Transverse colon (tissue), 4 donors: ENCODE measurements at regions not wholly inside any gene's neighbourhood (a gene's known extent, or its start where the extent isn't known, plus 50 kb on each side); places are given as distances from the start of the nearest gene placed in this dataset.

ENCODE experiments used
- DNase-seq: peaks from one replicate; pipeline ENCODE4 v3.0.0-alpha.2; 2019
- H3K27ac ChIP-seq, 4 donors: fragments of 200-600 bp; sonication (generic); 2 replicates each; pipeline ENCODE4 v1.5.1; 2016 to 2018; ENCODE audit warnings: inconsistent platforms in 4 of 4
- H3K27me3 ChIP-seq: fragments of 200-600 bp; sonication (generic); 2 replicates; pipeline ENCODE4 v1.5.1; 2017; ENCODE audit warnings: inconsistent platforms
- H3K36me3 ChIP-seq, 4 donors: fragments of 200-600 bp; sonication (generic); 2 replicates each; pipeline ENCODE4 v1.5.1; 2017 to 2019; ENCODE audit warnings: inconsistent platforms in 4 of 4
- H3K4me1 ChIP-seq, 4 donors: fragments of 200-600 bp; sonication (generic); 2 replicates each; pipeline ENCODE4 v1.5.1; 2017 to 2020; ENCODE audit warnings: inconsistent platforms in 4 of 4
- H3K4me3 ChIP-seq, 4 donors: fragments of 200-600 bp; sonication (generic); 1 replicate in 1 of 4; 2 replicates in 3 of 4; pipeline versions ENCODE4 v1.5.1 to v1.6.1; 2017 to 2019; ENCODE audit warnings: inconsistent platforms in 4 of 4
- H3K9me3 ChIP-seq, 2 donors: fragments of 200-600 bp; sonication (generic); 2 replicates each; pipeline ENCODE4 v1.5.1; 2017 to 2019; ENCODE audit warnings: inconsistent platforms in 2 of 2
- EP300 ChIP-seq: sonication (generic); formaldehyde crosslinking; IDR thresholded peaks from one replicate; pipeline ENCODE4 v1.6.1; 2017; ENCODE audit warnings: antibody characterized with exemption, low read depth
- POLR2A ChIP-seq: fragments of 450-650 bp; IDR thresholded peaks from one replicate; pipeline ENCODE4 v1.6.1; 2016; ENCODE audit warnings: antibody characterized with exemption, mild to moderate bottlenecking, moderate library complexity
- POLR2AphosphoS5 ChIP-seq, 3 donors: sonication (generic); formaldehyde crosslinking; IDR thresholded peaks; one replicate each; pipeline ENCODE4 v1.6.1; 2016; ENCODE audit warnings: antibody characterized with exemption in 3 of 3
- WGBS, 2 donors: methylation state at CpG; one replicate each; pipeline ENCODE4 v1.1.5; 2018; ENCODE audit warnings: low coverage in 1 of 2; 5-methylcytosine and 5-hydroxymethylcytosine counted together
- in situ Hi-C, 4 donors: fragments of 200-750 bp; cut with MboI; loops; one replicate each; pipeline versions ENCODE4 v1.15.0 to v1.15.1; 2017; ENCODE audit warnings: low sequenced_read_pairs in 3 of 4, low pct_ligation_motif_present in 1 of 4, low pct_unique_long_range_greater_than_20kb in 1 of 4
- intact Hi-C: fragments of 100-400 bp; cut with DNase I; formaldehyde crosslinking; loops from one replicate; pipeline ENCODE4 v1.15.1; 2023; ENCODE audit warnings: low total_unique reads
- TF ChIP-seq, protein P1 (sequence below), 5 experiments: fragments of 200-600 bp in 3 of 5; fragments of 450-650 bp in 2 of 5; sonication (generic) in 3 of 5; IDR thresholded peaks; 1 replicate in 2 of 5; 2 replicates in 3 of 5; pipeline ENCODE4 v1.5.1; 2016 to 2017; ENCODE audit warnings: antibody characterized with exemption in 5 of 5, inconsistent platforms in 3 of 5, mild to moderate bottlenecking in 2 of 5, moderate library complexity in 1 of 5

DNA sequence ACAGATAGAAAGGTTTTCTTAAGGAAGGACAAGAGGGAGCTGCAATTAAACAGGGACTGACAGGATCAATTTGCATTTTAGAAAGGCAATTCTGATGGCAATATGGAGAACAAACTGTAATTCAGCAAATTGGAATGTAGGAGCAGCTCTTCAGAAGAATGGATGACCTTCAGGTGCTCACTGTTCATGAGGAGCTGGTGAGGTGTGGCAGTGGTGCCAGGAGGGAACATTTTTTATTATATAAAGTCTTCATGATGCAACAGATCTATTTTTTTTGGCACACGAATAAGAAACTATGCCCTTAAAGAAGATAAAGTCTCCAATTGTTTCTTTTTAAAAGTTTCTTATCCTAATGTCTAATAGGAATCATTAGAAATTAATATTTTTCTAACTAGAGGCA, 151.7 kb downstream of the SLC38A4 start:
- no peak for TF ChIP-seq POLR2AphosphoS5 (IDR thresholded peaks at IDR 0.05)
- TF ChIP-seq, protein P1, sequence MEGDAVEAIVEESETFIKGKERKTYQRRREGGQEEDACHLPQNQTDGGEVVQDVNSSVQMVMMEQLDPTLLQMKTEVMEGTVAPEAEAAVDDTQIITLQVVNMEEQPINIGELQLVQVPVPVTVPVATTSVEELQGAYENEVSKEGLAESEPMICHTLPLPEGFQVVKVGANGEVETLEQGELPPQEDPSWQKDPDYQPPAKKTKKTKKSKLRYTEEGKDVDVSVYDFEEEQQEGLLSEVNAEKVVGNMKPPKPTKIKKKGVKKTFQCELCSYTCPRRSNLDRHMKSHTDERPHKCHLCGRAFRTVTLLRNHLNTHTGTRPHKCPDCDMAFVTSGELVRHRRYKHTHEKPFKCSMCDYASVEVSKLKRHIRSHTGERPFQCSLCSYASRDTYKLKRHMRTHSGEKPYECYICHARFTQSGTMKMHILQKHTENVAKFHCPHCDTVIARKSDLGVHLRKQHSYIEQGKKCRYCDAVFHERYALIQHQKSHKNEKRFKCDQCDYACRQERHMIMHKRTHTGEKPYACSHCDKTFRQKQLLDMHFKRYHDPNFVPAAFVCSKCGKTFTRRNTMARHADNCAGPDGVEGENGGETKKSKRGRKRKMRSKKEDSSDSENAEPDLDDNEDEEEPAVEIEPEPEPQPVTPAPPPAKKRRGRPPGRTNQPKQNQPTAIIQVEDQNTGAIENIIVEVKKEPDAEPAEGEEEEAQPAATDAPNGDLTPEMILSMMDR (IDR thresholded peaks at IDR 0.05): no peak
- TF ChIP-seq EP300: no peak
- TF ChIP-seq POLR2A: no peak
- no peak for DNase-seq
- intact Hi-C loops: no loop called here
- H3K27me3 ChIP-seq: no peaks in the 10 kb centered on the region
- in situ Hi-C loops: loop anchor here in 3 of 4 donors (10.0 to 25.0 kb wide), 4 partner anchors 261 to 562 kb away; partner anchors contain the start of gene SLC38A2 (in 1 of the 3)
- peaks cover 0 to 4% (median 1%) of the 10 kb centered on the region in 4 donors for H3K4me1 ChIP-seq
- no peaks in the 10 kb centered on the region for H3K36me3 ChIP-seq
- H3K27ac ChIP-seq: no peak overlapping the region
- no peak overlapping the region for H3K4me3 ChIP-seq
- 50 to 55% methylated on average over 1 of the region's 1 CpG for WGBS, 2 donors
- no peaks in the 10 kb centered on the region for H3K9me3 ChIP-seq

DNA sequence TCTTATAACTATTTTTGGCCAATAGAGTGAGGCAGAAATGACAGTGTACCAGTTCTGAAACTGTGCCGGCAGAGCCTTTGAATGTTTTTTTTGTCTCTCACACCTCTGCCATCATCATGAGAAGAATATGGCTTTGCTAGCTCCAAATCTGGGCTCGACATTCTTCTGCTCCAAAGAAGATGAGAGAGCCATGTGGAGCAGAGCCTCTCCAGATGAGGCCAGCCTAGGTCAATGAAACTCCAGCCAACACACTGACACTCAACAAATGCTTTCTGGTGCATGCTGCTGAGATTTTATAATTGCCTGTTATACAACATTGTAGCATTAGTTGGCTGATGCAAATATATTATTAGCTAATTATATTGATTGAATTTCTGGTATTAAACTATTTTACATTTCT, 154.7 kb downstream of the SLC38A4 start:
- intact Hi-C loops (no loop called here), in situ Hi-C loops (loop anchor here in 3 of 4 donors (10.0 to 25.0 kb wide), 4 partner anchors 264 to 559 kb away; partner anchors contain the start of gene SLC38A2 (in 1 of the 3))
- H3K4me3 ChIP-seq: no peak overlapping the region
- H3K27ac ChIP-seq: no peak overlapping the region
- no peaks in the 10 kb centered on the region for H3K36me3 ChIP-seq
- TF ChIP-seq POLR2A (no peak), EP300 (no peak), POLR2AphosphoS5 (IDR thresholded peaks at IDR 0.05) (no peak)
- TF ChIP-seq, protein P1 (IDR thresholded peaks at IDR 0.05): no peak
- H3K9me3 ChIP-seq: no peaks in the 10 kb centered on the region
- DNase-seq: no peak
- no peaks in the 10 kb centered on the region for H3K27me3 ChIP-seq
- WGBS, 2 donors: 39 to 73% methylated on average over 2 of the region's 2 CpGs
- peaks cover 0 to 4% (median 0%) of the 10 kb centered on the region in 4 donors for H3K4me1 ChIP-seq

DNA sequence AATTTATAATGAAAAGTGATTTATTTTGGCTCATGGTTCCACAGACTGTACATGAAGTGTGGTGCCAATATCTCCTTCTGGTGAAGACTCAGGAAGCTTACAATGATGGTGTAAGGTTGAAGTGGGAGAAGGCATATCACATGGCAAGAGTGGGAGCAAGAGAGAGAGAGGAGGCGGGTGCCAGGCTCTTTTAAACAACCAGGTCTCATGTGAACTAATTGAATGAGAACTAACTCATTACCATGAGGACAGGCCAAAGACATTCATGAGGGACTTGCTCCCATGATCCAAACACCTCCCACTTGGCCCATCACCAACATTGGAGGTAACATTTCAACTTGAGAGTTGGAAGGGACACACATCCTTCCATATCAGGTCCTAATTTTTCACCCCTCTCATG, 155.2 kb downstream of the SLC38A4 start:
- 80 to 96% methylated on average over 1 of the region's 1 CpG for WGBS, 2 donors
- Histone ChIP-seq H3K36me3 (no peaks in the 10 kb centered on the region), H3K27me3 (no peaks in the 10 kb centered on the region), H3K27ac (no peak overlapping the region), H3K4me1 (peaks cover 0 to under 1% (median 0%) of the 10 kb centered on the region in 4 donors), H3K9me3 (no peaks in the 10 kb centered on the region), H3K4me3 (no peak overlapping the region)
- no peak for DNase-seq
- intact Hi-C loops: no loop called here
- in situ Hi-C loops: loop anchor here in 3 of 4 donors (10.0 to 25.0 kb wide), 4 partner anchors 264 to 558 kb away; partner anchors contain the start of gene SLC38A2 (in 1 of the 3)
- TF ChIP-seq, protein P1 (IDR thresholded peaks at IDR 0.05): no peak
- TF ChIP-seq POLR2A: no peak
- TF ChIP-seq POLR2AphosphoS5 (IDR thresholded peaks at IDR 0.05): no peak
- no peak for TF ChIP-seq EP300

DNA sequence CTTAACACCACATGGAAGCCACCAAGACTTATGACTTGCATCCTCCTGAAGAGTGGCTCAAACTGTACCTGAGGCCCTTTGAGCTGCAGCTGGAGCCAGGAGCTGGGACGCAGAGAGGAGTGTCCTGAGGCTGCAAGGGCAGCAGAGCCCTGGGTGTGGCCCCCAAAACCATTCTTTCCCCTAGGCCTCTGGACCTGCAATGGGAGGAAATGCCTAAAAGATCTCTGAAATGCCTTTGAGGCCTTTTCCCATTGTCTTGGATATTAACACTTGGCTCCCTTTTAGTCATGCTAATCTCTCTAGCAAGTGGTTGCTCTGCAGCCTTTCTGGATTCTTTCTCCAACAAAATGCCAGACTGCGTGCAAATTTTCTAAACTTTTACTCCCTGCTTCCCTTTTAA, 156.1 kb downstream of the SLC38A4 start:
- 43 to 78% methylated on average over 1 to 2 of the region's 2 CpGs for WGBS, 2 donors
- DNase-seq: no peak
- intact Hi-C loops (loop anchor here (10.0 kb wide), 1 partner anchor 545 kb away; no protein-coding TSS in a partner anchor), in situ Hi-C loops (loop anchor here (10.0 to 25.0 kb wide), 6 partner anchors 265 to 557 kb away; partner anchors contain the start of gene SLC38A2 (in 1 of the 4))
- H3K4me3 ChIP-seq: no peak overlapping the region
- H3K27me3 ChIP-seq: no peaks in the 10 kb centered on the region
- H3K9me3 ChIP-seq: no peaks in the 10 kb centered on the region
- H3K27ac ChIP-seq: no peak overlapping the region
- H3K36me3 ChIP-seq: no peaks in the 10 kb centered on the region
- TF ChIP-seq EP300 (no peak), POLR2A (no peak), POLR2AphosphoS5 (IDR thresholded peaks at IDR 0.05) (no peak)
- TF ChIP-seq, protein P1 (IDR thresholded peaks at IDR 0.05): no peak
- H3K4me1 ChIP-seq: no peaks in the 10 kb centered on the region
